Lower leg skin (tissue), 3 donors: ENCODE measurements at regions not wholly inside any gene's neighbourhood (a gene's known extent, or its start where the extent isn't known, plus 50 kb on each side); places are given as distances from the start of the nearest gene placed in this dataset.

Source experiments
- POLR2A ChIP-seq, 2 donors: fragments of 450-650 bp; IDR thresholded peaks; one replicate each; pipeline ENCODE4 v1.6.1; 2016 to 2017; ENCODE audit warnings: antibody characterized with exemption in 2 of 2, mild to moderate bottlenecking in 1 of 2, moderate library complexity in 1 of 2
- TF ChIP-seq, protein P1 (sequence below), 3 donors: fragments of 450-650 bp; IDR thresholded peaks; one replicate each; pipeline ENCODE4 v1.5.1; 2016; ENCODE audit warnings: antibody characterized with exemption in 3 of 3, mild to moderate bottlenecking in 3 of 3, moderate library complexity in 2 of 3

GRCh38 chr13:33531484-33531883 is 245.9 kb upstream of the STARD13 start:
- TF ChIP-seq, protein P1, sequence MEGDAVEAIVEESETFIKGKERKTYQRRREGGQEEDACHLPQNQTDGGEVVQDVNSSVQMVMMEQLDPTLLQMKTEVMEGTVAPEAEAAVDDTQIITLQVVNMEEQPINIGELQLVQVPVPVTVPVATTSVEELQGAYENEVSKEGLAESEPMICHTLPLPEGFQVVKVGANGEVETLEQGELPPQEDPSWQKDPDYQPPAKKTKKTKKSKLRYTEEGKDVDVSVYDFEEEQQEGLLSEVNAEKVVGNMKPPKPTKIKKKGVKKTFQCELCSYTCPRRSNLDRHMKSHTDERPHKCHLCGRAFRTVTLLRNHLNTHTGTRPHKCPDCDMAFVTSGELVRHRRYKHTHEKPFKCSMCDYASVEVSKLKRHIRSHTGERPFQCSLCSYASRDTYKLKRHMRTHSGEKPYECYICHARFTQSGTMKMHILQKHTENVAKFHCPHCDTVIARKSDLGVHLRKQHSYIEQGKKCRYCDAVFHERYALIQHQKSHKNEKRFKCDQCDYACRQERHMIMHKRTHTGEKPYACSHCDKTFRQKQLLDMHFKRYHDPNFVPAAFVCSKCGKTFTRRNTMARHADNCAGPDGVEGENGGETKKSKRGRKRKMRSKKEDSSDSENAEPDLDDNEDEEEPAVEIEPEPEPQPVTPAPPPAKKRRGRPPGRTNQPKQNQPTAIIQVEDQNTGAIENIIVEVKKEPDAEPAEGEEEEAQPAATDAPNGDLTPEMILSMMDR (IDR thresholded peaks at IDR 0.05): no peak
- no peak for TF ChIP-seq POLR2A (IDR thresholded peaks at IDR 0.05)
